NOMO-1 treated with DMSO at 0.1 percent for 48 hours (cell line): ENCODE measurements at regions not wholly inside any gene's neighbourhood (a gene's known extent, or its start where the extent isn't known, plus 50 kb on each side); places are given as distances from the start of the nearest gene placed in this dataset.

ENCODE experiments used
- DNase-seq: peaks from one replicate; lab custom pipeline; 2025; ENCODE audit not compliant: unreplicated experiment; lab: John Stamatoyannopoulos, UW

- no peak for DNase-seq
These were observed 344.7 kb upstream of the TSHZ3 start for GRCh38 chr19:31693933-31694269.

GRCh38 chr19:31694761-31695160 lies 345.5 kb upstream of the TSHZ3 start:
- no peak for DNase-seq

- DNase-seq, result no peak
These were observed 350.2 kb upstream of the TSHZ3 start for GRCh38 chr19:31699421-31699820.

GRCh38 chr19:31701146-31701545 lies 351.9 kb upstream of the TSHZ3 start:
- no peak for DNase-seq

- no peak for DNase-seq
These were observed 356.4 kb upstream of the TSHZ3 start for GRCh38 chr19:31705656-31706055.

DNA sequence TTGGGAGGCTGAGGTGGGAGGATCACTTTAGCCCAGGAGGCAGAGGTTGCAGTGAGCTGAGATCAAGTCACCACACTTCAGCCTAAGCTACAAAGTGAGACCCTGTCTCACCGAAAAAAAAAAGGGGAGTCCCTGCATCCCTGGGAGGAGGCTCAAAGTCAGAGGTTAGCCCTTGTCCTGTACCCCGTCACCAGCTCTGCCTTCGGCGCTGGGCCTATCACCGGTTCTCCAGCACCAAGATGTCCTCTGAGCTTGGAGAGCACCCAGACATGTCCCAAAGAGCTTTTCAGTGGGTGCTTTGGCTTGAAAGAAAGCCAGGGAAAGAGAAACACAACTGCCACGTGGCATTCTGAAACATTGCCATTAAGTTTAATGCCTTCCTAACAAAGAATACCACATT lies 356.9 kb upstream of the TSHZ3 start:
- DNase-seq, result no peak

- no peak for DNase-seq
These were observed 357.7 kb upstream of the TSHZ3 start for GRCh38 chr19:31706691-31707620.

DNA sequence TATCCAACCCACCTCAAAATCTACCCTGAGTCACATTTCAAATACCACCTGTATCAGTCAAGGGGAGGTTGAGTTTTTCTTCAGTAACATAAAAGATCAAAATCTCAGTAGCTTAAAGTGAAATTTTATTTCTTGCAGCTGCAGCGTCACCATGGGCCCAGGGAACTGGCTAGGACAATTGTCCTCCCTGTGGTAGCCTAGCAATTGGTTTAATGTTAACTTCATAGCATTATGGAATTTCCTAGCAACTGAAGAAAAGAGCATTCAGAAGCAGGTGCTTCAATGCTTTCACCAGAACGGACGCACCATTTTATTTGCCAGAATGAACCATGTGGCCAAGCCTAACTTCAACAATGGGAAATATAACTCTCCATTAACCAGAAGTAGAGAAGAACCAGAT lies 359.3 kb upstream of the TSHZ3 start:
- DNase-seq, result no peak

GRCh38 chr19:31709476-31709875 lies 360.2 kb upstream of the TSHZ3 start:
- DNase-seq, result no peak

GRCh38 chr19:31715249-31715945 lies 366.2 kb upstream of the TSHZ3 start:
- DNase-seq, result no peak

DNA sequence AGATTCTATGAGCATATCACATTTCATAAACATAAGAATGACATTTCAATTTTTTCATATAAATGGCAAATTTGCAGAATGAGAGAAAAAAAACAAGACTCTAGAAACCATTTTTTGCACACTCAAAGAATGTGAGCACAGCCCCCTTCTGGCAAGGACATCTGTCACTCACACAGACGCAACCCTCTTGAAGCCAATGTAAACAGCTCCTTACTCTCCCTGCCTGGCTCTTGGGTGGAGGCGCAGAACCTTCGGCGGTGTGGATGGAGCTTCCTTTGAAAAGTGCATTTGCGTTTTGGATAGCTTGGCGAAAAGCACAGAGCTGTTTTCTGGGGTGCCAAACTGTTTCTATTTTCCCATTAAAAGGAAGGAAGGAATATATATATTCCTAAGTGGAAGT lies 367.6 kb upstream of the TSHZ3 start:
- no peak for DNase-seq

GRCh38 chr19:31717269-31717923 lies 368.2 kb upstream of the TSHZ3 start:
- no peak for DNase-seq

DNA sequence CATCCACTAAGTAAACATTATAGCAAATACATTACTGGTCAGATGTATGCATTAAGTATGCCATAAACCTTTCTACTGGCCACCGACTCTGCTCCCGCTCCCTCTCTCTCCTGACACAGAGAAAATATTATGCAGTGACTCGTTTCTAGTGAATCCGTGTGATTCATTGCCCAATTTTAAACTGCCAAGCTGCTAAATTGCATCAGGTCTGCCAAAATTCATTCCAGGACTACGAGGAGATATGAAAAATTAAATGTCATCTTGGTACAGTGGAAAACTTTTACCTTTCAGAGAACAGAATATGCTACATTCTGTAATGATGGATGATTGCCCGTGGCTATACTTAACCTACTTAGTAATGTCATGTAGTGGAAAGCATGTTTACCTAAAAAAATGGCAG lies 368.8 kb upstream of the TSHZ3 start:
- DNase-seq, result no peak

DNA sequence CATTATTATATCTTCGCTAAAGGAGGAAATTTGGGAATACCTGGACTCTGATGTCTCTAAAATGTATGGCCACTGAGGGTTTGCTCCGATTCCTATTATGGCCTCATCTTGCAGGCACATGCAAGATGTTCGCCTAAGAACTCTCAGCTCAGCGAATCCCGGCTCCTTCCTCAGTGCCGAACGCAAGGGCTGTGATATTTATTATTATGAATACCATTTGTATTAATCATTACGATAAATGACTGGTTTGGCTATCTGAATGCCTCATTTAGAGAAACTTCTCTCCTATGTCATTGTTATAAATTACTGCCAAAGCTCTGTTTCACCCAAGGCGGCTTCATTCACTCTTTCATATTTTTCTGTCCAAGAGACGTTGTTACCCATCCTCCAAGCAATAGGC lies 369.7 kb upstream of the TSHZ3 start:
- DNase-seq, result no peak

- no peak for DNase-seq
These were observed 373.9 kb upstream of the TSHZ3 start for GRCh38 chr19:31723101-31723500.

GRCh38 chr19:31725051-31725450 lies 375.8 kb upstream of the TSHZ3 start:
- DNase-seq, result no peak

GRCh38 chr19:31727536-31727935 lies 378.3 kb upstream of the TSHZ3 start:
- DNase-seq, result no peak

GRCh38 chr19:31730270-31730669 lies 381.0 kb upstream of the TSHZ3 start:
- DNase-seq, result no peak

DNA sequence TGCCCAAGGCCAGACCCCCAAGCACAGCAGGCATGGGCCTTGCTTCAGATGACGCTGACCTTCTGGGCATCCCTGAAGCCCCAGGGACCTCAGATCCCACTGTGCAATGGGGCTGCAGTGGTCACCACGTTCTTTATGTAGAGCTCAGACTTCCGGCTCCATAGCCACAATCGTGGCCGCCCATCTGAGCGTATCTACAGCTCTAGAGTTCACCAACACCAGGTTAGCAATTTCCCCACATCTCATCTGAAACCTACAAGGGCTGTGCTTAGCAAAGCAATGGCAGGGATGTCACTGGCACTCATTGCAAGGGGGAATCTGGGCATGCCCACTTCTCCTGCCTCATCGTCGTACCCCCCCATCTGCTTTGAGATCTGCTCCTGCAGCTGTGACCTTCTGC lies 384.4 kb upstream of the TSHZ3 start:
- no peak for DNase-seq

DNA sequence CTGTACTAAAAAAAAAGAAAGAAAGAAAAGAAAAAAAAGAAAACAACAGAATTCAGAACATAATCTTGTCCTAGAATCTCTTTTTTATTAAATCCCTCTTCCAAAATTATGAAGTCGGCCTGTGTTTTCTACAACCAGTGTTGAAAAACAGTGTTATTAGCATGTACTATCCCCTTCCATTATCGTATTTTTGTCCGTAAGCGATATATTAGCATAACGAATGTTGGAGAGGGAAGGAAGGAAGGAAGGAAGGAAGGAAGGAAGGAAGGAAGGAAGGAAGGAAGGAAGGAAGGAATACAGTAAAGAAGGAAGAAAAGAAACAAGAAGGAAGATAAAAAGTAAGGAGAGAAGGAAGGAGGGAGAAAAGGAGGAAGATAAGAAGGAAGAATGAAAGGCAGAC lies 393.0 kb upstream of the TSHZ3 start:
- no peak for DNase-seq

DNA sequence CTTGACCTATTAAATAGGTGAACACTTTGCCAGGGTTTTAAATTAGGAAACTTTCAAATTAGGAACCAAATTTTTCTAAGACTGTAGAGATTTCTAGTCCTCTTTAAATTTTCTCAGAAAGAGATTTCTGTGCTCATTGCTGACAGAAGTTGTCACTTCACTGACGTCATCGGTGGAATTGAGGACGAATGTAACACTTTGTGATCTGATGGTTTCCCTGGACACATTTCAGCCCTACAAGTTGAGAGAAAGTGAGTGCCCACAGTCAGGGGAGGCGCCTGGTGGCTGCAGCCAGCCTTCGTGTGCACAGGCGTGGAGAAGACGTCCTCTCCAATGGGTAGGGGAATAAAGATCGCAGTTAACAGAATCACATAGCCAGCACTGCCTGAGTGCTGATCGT lies 396.5 kb upstream of the TSHZ3 start:
- no peak for DNase-seq

DNA sequence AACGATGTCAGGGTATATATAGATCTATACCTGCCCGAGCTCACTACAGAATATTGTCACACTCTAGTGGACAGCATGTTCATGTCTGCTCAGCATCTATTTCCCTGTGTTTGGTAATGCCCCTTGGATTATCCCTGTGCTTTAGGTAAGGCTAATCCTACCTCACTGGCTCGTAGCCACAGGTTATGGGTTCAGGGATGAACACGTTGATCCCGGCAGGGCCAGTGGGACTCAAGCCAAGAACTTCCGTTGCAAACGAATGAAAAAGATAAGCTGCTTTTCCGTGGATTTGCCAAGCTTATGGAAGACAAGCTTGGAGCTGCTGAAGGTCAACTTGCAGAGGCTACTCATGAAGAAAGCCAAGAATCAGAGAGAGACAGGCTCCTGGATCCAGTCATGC lies 400.0 kb upstream of the TSHZ3 start:
- no peak for DNase-seq
